ENCODE measurements at regions not wholly inside any gene's neighbourhood (a gene's known extent, or its start where the extent isn't known, plus 50 kb on each side); places are given as distances from the start of the nearest gene placed in this dataset.

GRCh38 chr22:40122792-40123191 is 54.9 kb upstream of the TNRC6B start:
- Histone ChIP-seq H3K4me1 (ENCODE audit: insufficient read depth, low read length) (no peaks in the 10 kb centered on the region), H2AFZ (ENCODE audit: low read depth, low read length) (no peak overlapping the region), H3K27ac (ENCODE audit: low read depth, low read length) (no peak overlapping the region), H3K79me2 (ENCODE audit: insufficient read depth, low read length) (no peaks in the 10 kb centered on the region), H3K9ac (ENCODE audit: low read length) (no peak overlapping the region), H3K36me3 (ENCODE audit: insufficient read depth, low read length) (no peaks in the 10 kb centered on the region), H3K9me3 (ENCODE audit: insufficient read depth, low read depth, low read length) (no peaks in the 10 kb centered on the region), H3K4me3 (ENCODE audit: insufficient read depth, low read depth, low read length) (no peak overlapping the region), H3K27me3 (ENCODE audit: insufficient read depth, low read length) (no peaks in the 10 kb centered on the region), H3K4me2 (ENCODE audit: low read length) (no peak overlapping the region), H4K20me1 (ENCODE audit: insufficient read depth, low read length) (no peaks in the 10 kb centered on the region)
- DNase-seq (ENCODE audit: low read depth) (no peak), FAIRE-seq (no peak)
- Mint-ChIP-seq H3K9me3 (ENCODE audit: unreplicated experiment) (no peaks in the 10 kb centered on the region), H3K36me3 (ENCODE audit: low read depth, unreplicated experiment) (no peaks in the 10 kb centered on the region), H3K27me3 (ENCODE audit: low read depth, unreplicated experiment) (no peaks in the 10 kb centered on the region), H3K4me3 (ENCODE audit: unreplicated experiment) (no peak overlapping the region), H3K4me1 (ENCODE audit: low read depth, unreplicated experiment) (peaks cover 5% of the 10 kb centered on the region), H3K27ac (ENCODE audit: unreplicated experiment) (no peak overlapping the region)
- no peak for TF ChIP-seq CTCF (IDR thresholded peaks at IDR 0.05; ENCODE audit: insufficient read depth, low read depth, low read length)
- TF ChIP-seq EZH2 (IDR thresholded peaks at IDR 0.05; ENCODE audit: insufficient read depth, low read length) = no peak

GRCh38 chr22:40123387-40123786 is 54.3 kb upstream of the TNRC6B start:
- no peak overlapping the region for H3K27ac ChIP-seq (ENCODE audit: low read depth, low read length)
- peaks cover 2% of the 10 kb centered on the region for H3K36me3 Mint-ChIP-seq (ENCODE audit: low read depth, unreplicated experiment)
- FAIRE-seq = no peak
- H2AFZ ChIP-seq (ENCODE audit: low read depth, low read length) = no peak overlapping the region
- no peak for TF ChIP-seq CTCF (IDR thresholded peaks at IDR 0.05; ENCODE audit: insufficient read depth, low read depth, low read length)
- no peak for TF ChIP-seq EZH2 (IDR thresholded peaks at IDR 0.05; ENCODE audit: insufficient read depth, low read length)
- no peaks in the 10 kb centered on the region for H3K9me3 Mint-ChIP-seq (ENCODE audit: unreplicated experiment)
- no peaks in the 10 kb centered on the region for H3K27me3 ChIP-seq (ENCODE audit: insufficient read depth, low read length)
- H3K9ac ChIP-seq (ENCODE audit: low read length) = no peak overlapping the region
- H3K79me2 ChIP-seq (ENCODE audit: insufficient read depth, low read length) = no peaks in the 10 kb centered on the region
- no peak overlapping the region for H3K27ac Mint-ChIP-seq (ENCODE audit: unreplicated experiment)
- DNase-seq (ENCODE audit: low read depth) = no peak
- peaks cover 5% of the 10 kb centered on the region for H3K4me1 Mint-ChIP-seq (ENCODE audit: low read depth, unreplicated experiment)
- H3K9me3 ChIP-seq (ENCODE audit: insufficient read depth, low read depth, low read length) = no peaks in the 10 kb centered on the region
- H3K27me3 Mint-ChIP-seq (ENCODE audit: low read depth, unreplicated experiment) = no peaks in the 10 kb centered on the region
- H3K4me3 ChIP-seq (ENCODE audit: insufficient read depth, low read depth, low read length) = no peak overlapping the region
- no peak overlapping the region for H3K4me2 ChIP-seq (ENCODE audit: low read length)
- no peaks in the 10 kb centered on the region for H3K4me1 ChIP-seq (ENCODE audit: insufficient read depth, low read length)
- no peaks in the 10 kb centered on the region for H4K20me1 ChIP-seq (ENCODE audit: insufficient read depth, low read length)
- no peaks in the 10 kb centered on the region for H3K36me3 ChIP-seq (ENCODE audit: insufficient read depth, low read length)
- no peak overlapping the region for H3K4me3 Mint-ChIP-seq (ENCODE audit: unreplicated experiment)

Measured in astrocyte (in vitro differentiated cells and primary cell).